Dendritic cell treated with granulocyte-macrophage colony-stimulating factor and Interleukin-4, amounts not matched to agents 40 ng/mL and 50 ng/mL, for 4 days (primary cell): ENCODE measurements at regions not wholly inside any gene's neighbourhood (a gene's known extent, or its start where the extent isn't known, plus 50 kb on each side); places are given as distances from the start of the nearest gene placed in this dataset.

ENCODE experiments used
- H3K27ac Mint-ChIP-seq: one replicate; pipeline ENCODE4 v1.8.0; 2022; ENCODE audit warnings: mild to moderate bottlenecking, mixed read lengths
- H3K27me3 Mint-ChIP-seq: one replicate; pipeline ENCODE4 v1.8.0; 2022; ENCODE audit warnings: mild to moderate bottlenecking, mixed read lengths
- H3K36me3 Mint-ChIP-seq: one replicate; pipeline ENCODE4 v1.8.0; 2022; ENCODE audit warnings: low read depth, mixed read lengths
- H3K4me1 Mint-ChIP-seq: one replicate; pipeline ENCODE4 v1.8.0; 2022; ENCODE audit warnings: low read depth, mixed read lengths
- H3K4me3 Mint-ChIP-seq: one replicate; pipeline ENCODE4 v1.8.0; 2022; ENCODE audit warnings: mild to moderate bottlenecking, moderate library complexity, mixed read lengths
- H3K9me3 Mint-ChIP-seq: one replicate; pipeline ENCODE4 v1.8.0; 2022; ENCODE audit warnings: mixed read lengths
- intact Hi-C: fragments of 100-400 bp; cut with micrococcal nuclease; formaldehyde crosslinking; loops from one replicate; pipeline ENCODE4 v1.15.0; 2022

DNA sequence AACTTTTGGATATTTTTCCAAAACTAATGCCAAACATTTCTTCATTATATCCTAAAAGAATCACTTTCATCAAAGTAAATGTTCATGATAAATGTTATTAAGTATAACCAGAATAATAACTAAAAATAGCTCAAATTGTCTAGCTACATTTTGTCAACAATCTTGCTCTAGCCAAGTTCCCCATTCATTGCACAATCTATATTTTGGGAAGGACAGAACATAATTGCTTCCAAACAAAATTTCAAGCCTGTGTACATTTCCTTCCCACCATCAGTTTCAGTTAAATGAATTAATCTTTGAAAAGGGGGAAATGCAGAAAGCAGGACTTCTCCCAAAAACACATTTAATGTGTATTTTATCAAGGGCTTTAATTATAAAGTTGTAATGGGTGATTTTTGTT, 98.0 kb upstream of the PLEKHG7 start:
- Mint-ChIP-seq H3K27me3 (no peaks in the 10 kb centered on the region), H3K9me3 (peaks cover 25% of the 10 kb centered on the region), H3K27ac (no peak overlapping the region), H3K4me3 (no peak overlapping the region), H3K36me3 (peaks cover 7% of the 10 kb centered on the region), H3K4me1 (peaks cover 40% of the 10 kb centered on the region)
- intact Hi-C loops = no loop called here

DNA sequence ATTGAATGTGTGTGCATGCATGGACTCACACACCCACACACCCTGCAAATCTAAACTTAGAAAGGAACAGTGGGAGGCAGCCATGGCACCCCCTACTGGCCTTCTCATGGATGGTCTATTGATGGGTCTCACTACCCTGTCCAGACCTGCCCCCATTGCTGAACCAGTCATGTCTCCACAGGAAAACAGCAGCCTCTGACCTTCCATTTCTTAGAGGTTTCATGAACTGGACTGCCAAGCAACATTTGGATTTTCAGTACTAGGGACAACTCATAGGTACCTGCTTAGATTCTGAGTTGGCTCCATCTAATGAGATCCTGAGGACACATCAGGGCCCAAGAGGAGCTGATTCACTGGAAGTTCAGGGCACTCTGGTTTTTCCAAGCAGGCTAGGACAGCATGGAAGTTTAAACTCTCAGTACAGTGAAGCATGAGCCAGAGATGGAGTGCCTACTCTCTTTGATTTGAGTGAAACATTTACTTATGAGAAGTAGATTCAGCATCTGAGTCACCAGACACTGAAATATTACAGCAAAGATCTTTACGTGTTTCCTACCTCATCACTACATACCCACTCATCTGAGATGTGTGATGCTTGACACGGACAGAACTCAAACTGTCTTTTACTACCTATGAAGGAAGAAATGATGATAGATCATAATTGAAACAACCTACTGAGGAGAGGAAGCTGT, 98.9 kb upstream of the PLEKHG7 start:
- no peak overlapping the region for H3K27ac Mint-ChIP-seq
- peaks cover 49% of the 10 kb centered on the region for H3K4me1 Mint-ChIP-seq
- peaks cover 13% of the 10 kb centered on the region for H3K36me3 Mint-ChIP-seq
- H3K27me3 Mint-ChIP-seq = no peaks in the 10 kb centered on the region
- intact Hi-C loops = no loop called here
- no peak overlapping the region for H3K4me3 Mint-ChIP-seq
- peaks cover 34% of the 10 kb centered on the region for H3K9me3 Mint-ChIP-seq

DNA sequence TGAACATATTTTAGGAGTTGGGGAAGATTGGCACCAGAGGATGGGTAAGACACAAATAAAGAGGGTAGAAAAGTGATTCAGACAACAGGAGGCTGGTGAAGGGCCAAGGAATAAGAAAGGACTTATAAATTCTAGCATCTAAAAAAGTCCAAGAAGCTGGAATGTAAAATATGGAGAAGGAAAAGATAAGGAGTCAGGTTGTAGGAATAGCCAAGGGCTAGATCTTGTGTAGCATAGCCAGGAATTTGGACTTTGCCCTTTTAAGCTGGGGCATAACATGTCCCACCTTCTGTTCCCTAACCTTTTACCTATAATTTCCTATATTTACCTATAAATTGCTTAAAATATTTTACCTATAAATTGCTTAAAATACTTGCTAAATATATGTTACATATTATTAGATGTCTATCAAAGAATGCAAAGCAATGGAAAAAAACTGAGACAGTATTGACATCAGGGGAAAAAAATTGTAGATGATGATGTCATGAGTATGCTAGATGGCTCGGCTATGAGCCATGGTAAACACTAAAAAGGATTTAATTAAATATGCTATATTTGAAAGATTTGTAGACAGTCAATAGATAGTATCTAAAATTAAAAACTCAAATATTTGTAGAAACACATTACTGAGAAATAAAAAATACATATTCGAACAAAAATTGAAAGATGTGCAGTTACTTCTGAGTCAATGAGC, 99.7 kb upstream of the PLEKHG7 start:
- Mint-ChIP-seq H3K36me3 (peaks cover 13% of the 10 kb centered on the region), H3K4me3 (no peak overlapping the region), H3K27ac (no peak overlapping the region), H3K4me1 (peaks cover 50% of the 10 kb centered on the region), H3K27me3 (no peaks in the 10 kb centered on the region), H3K9me3 (peaks cover 42% of the 10 kb centered on the region)
- intact Hi-C loops = no loop called here

- Mint-ChIP-seq H3K4me1 (peaks cover 54% of the 10 kb centered on the region), H3K36me3 (peaks cover 13% of the 10 kb centered on the region), H3K27ac (no peak overlapping the region), H3K27me3 (no peaks in the 10 kb centered on the region), H3K9me3 (peaks cover 42% of the 10 kb centered on the region), H3K4me3 (no peak overlapping the region)
- intact Hi-C loops = no loop called here
Observed at GRCh38 chr12:92602476-92602875, 100.3 kb upstream of the PLEKHG7 start.

- intact Hi-C loops = no loop called here
- Mint-ChIP-seq H3K27me3 (no peaks in the 10 kb centered on the region), H3K4me3 (no peak overlapping the region), H3K36me3 (peaks cover 13% of the 10 kb centered on the region), H3K27ac (no peak overlapping the region), H3K9me3 (peaks cover 42% of the 10 kb centered on the region), H3K4me1 (peaks cover 61% of the 10 kb centered on the region)
Observed at GRCh38 chr12:92601680-92602079, 101.1 kb upstream of the PLEKHG7 start.

DNA sequence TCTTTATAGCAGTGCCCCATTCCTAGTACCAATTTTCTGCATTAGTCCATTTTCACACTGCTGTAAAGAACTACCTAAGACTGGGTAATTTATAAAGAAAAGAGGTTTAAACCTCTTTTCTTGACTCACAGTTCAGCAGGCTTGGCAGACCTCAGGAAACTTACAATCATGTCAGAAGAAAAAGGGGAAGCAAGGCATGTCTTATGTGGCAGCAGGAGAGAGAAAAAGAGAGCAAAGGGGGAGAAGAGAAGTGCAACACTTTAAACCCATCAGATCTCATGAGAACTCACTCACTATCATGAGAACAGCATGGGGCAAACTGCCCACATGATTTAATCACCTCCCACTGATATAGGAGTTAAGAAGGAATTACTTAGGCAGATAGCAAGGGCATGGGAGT, 101.6 kb upstream of the PLEKHG7 start:
- intact Hi-C loops = no loop called here
- Mint-ChIP-seq H3K27ac (peak overlapping the region; percentile 0), H3K4me1 (peaks cover 66% of the 10 kb centered on the region), H3K4me3 (no peak overlapping the region), H3K27me3 (no peaks in the 10 kb centered on the region), H3K9me3 (peaks cover 42% of the 10 kb centered on the region), H3K36me3 (peaks cover 13% of the 10 kb centered on the region)

GRCh38 chr12:92600052-92600451, 102.7 kb upstream of the PLEKHG7 start:
- Mint-ChIP-seq H3K9me3 (peaks cover 42% of the 10 kb centered on the region), H3K36me3 (peaks cover 13% of the 10 kb centered on the region), H3K27ac (peak overlapping the region; percentile 17), H3K4me1 (peaks cover 75% of the 10 kb centered on the region), H3K27me3 (no peaks in the 10 kb centered on the region), H3K4me3 (no peak overlapping the region)
- intact Hi-C loops = no loop called here

- Mint-ChIP-seq H3K9me3 (peaks cover 42% of the 10 kb centered on the region), H3K27me3 (no peaks in the 10 kb centered on the region), H3K27ac (no peak overlapping the region), H3K4me1 (peaks cover 87% of the 10 kb centered on the region), H3K4me3 (no peak overlapping the region), H3K36me3 (peaks cover 13% of the 10 kb centered on the region)
- intact Hi-C loops = no loop called here
Observed at GRCh38 chr12:92597997-92598396, 104.8 kb upstream of the PLEKHG7 start.

GRCh38 chr12:92597118-92597517, 105.7 kb upstream of the PLEKHG7 start:
- intact Hi-C loops = no loop called here
- Mint-ChIP-seq H3K9me3 (peaks cover 40% of the 10 kb centered on the region), H3K4me3 (no peak overlapping the region), H3K27me3 (no peaks in the 10 kb centered on the region), H3K36me3 (peaks cover 13% of the 10 kb centered on the region), H3K4me1 (peaks cover 85% of the 10 kb centered on the region), H3K27ac (no peak overlapping the region)

- Mint-ChIP-seq H3K4me1 (peaks cover 78% of the 10 kb centered on the region), H3K9me3 (peaks cover 33% of the 10 kb centered on the region), H3K4me3 (no peak overlapping the region), H3K27ac (no peak overlapping the region), H3K36me3 (peaks cover 13% of the 10 kb centered on the region), H3K27me3 (no peaks in the 10 kb centered on the region)
- intact Hi-C loops = no loop called here
Observed at GRCh38 chr12:92596383-92596782, 106.4 kb upstream of the PLEKHG7 start.

- H3K27ac Mint-ChIP-seq = no peak overlapping the region
- intact Hi-C loops = no loop called here
- H3K36me3 Mint-ChIP-seq = peaks cover 13% of the 10 kb centered on the region
- peaks cover 71% of the 10 kb centered on the region for H3K4me1 Mint-ChIP-seq
- no peaks in the 10 kb centered on the region for H3K27me3 Mint-ChIP-seq
- peaks cover 25% of the 10 kb centered on the region for H3K9me3 Mint-ChIP-seq
- no peak overlapping the region for H3K4me3 Mint-ChIP-seq
Observed at GRCh38 chr12:92595663-92596062, 107.1 kb upstream of the PLEKHG7 start.

DNA sequence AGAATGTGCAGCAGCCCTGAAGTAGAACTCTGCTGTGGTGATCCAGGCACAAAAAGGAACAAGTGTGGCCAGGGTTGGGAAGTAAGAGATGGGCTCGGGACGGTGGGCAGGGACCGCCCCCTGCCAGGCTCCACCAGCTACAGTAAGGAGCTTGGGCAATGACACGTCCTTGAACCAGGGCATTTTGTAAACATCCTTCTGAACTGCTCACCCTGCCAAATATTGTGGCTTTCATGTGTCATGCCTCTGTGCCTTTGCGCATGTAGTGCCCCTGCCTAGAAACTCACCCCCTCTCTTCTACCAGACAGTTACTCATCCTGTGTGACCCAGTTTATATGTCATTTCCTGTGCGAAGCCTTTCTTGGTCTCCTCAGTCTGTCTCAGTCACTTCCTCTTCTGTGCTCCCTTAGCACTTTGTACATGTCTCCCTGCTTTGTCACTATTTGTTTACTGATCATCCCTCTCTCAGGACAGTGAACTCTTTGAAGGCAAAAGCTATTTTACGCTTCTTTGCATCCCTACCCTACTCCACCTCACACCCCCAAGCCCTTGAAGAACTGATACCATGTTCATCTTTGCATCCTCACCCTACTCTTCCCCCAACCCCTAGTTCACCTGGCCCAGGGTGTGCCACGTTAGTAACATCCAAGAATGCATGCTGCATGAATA, 108.9 kb upstream of the PLEKHG7 start:
- H3K36me3 Mint-ChIP-seq = no peaks in the 10 kb centered on the region
- H3K27ac Mint-ChIP-seq = peak overlapping the region; percentile 63
- peak overlapping the region; percentile 34 for H3K4me3 Mint-ChIP-seq
- peaks cover 7% of the 10 kb centered on the region for H3K9me3 Mint-ChIP-seq
- no peaks in the 10 kb centered on the region for H3K27me3 Mint-ChIP-seq
- intact Hi-C loops = loop anchor here (5.0 kb wide), 1 partner anchor 447 kb away; the partner anchor contains the start of gene BTG1
- H3K4me1 Mint-ChIP-seq = peaks cover 58% of the 10 kb centered on the region

DNA sequence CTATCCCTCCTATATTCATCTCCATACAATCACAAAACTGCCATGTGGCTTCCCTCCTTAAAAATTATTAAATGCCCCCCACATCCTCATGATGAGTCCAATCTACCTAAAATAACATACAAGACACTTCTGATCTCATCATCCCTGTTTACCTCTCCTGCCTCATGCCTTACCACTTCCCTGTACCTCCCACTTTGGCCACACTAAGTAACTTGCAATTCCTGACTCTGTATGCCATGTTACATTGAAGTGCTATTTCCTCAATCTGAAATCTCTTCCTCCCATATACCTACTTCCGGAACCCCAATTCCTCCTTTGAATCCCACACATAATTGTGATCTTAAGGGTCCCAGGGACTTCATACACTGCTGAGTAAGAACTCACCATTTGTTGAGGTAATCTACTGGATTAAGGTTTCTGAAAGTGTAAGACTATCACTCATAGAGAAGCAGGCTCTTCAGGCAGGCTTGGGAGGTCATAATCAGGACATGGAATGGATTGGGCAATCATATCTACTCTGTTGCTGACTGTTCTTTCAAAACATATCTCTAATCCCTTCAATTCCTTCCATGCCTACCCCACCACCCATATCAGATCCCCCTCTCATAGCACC, 117.6 kb upstream of the PLEKHG7 start:
- Mint-ChIP-seq H3K9me3 (no peaks in the 10 kb centered on the region), H3K4me3 (no peak overlapping the region), H3K27me3 (no peaks in the 10 kb centered on the region), H3K4me1 (peaks cover 10% of the 10 kb centered on the region), H3K27ac (no peak overlapping the region), H3K36me3 (no peaks in the 10 kb centered on the region)
- intact Hi-C loops = no loop called here

GRCh38 chr12:92583910-92584309, 118.9 kb upstream of the PLEKHG7 start:
- H3K27ac Mint-ChIP-seq = no peak overlapping the region
- H3K4me1 Mint-ChIP-seq = peaks cover 10% of the 10 kb centered on the region
- H3K27me3 Mint-ChIP-seq = no peaks in the 10 kb centered on the region
- no peaks in the 10 kb centered on the region for H3K9me3 Mint-ChIP-seq
- no peak overlapping the region for H3K4me3 Mint-ChIP-seq
- intact Hi-C loops = no loop called here
- H3K36me3 Mint-ChIP-seq = no peaks in the 10 kb centered on the region
